ENCODE measurements at regions not wholly inside any gene's neighbourhood (a gene's known extent, or its start where the extent isn't known, plus 50 kb on each side); places are given as distances from the start of the nearest gene placed in this dataset.

DNA sequence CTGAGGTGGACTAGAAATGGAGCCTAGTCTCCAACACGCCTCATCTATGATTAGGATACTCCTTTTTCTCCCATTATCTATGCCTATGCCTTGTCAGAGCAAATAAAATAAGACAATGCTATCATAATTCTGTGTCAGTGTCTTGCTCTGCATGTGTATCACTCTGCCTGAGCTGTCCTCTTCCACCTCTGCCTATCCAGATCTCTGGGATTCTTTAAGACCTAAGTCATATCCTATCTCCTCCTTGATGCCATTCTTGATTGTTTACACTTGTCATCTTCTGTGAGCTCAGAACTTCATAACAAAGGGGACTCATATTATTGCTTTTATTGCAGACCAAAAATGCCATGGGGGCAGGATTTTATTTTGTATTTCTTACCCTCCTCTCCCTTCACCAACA lies 351.2 kb upstream of the C9orf72 start:
- TF ChIP-seq, protein P1, sequence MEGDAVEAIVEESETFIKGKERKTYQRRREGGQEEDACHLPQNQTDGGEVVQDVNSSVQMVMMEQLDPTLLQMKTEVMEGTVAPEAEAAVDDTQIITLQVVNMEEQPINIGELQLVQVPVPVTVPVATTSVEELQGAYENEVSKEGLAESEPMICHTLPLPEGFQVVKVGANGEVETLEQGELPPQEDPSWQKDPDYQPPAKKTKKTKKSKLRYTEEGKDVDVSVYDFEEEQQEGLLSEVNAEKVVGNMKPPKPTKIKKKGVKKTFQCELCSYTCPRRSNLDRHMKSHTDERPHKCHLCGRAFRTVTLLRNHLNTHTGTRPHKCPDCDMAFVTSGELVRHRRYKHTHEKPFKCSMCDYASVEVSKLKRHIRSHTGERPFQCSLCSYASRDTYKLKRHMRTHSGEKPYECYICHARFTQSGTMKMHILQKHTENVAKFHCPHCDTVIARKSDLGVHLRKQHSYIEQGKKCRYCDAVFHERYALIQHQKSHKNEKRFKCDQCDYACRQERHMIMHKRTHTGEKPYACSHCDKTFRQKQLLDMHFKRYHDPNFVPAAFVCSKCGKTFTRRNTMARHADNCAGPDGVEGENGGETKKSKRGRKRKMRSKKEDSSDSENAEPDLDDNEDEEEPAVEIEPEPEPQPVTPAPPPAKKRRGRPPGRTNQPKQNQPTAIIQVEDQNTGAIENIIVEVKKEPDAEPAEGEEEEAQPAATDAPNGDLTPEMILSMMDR (conservative IDR thresholded peaks at IDR 0.05; ENCODE audit: low read length), result no peak
- TF ChIP-seq EZH2phosphoT487 (IDR thresholded peaks at IDR 0.05; ENCODE audit: borderline replicate concordance), result no peak

All from Loucy (cell line).